KOPT-K1 (cell line): ENCODE measurements at regions not wholly inside any gene's neighbourhood (a gene's known extent, or its start where the extent isn't known, plus 50 kb on each side); places are given as distances from the start of the nearest gene placed in this dataset.

Experiments used
- H3K27ac ChIP-seq: fragments of 200-600 bp; sonication (generic); 2 replicates; pipeline ENCODE4 v1.5.1; 2016; ENCODE audit warnings: antibody characterized with exemption, mild to moderate bottlenecking, low read depth, low read length; ENCODE audit not compliant: poor library complexity, severe bottlenecking
- H3K36me3 ChIP-seq: fragments of 200-600 bp; sonication (generic); 2 replicates; pipeline ENCODE4 v1.5.1; 2017; ENCODE audit warnings: antibody characterized with exemption, mild to moderate bottlenecking, low read length, moderate library complexity; ENCODE audit not compliant: insufficient read depth
- H3K9me3 ChIP-seq: fragments of 200-600 bp; sonication (generic); 2 replicates; pipeline ENCODE4 v1.5.1; 2017; ENCODE audit warnings: antibody characterized with exemption, low read length, mild to moderate bottlenecking; ENCODE audit not compliant: insufficient read depth, poor library complexity, severe bottlenecking

GRCh38 chr21:29228306-29228705 lies 70.4 kb upstream of the BACH1 start:
- Histone ChIP-seq H3K9me3 (no peaks in the 10 kb centered on the region), H3K27ac (peak overlapping the region; percentile 37), H3K36me3 (no peaks in the 10 kb centered on the region)

GRCh38 chr21:29230551-29231261 lies 68.0 kb upstream of the BACH1 start:
- no peak overlapping the region for H3K27ac ChIP-seq
- H3K9me3 ChIP-seq: no peaks in the 10 kb centered on the region
- H3K36me3 ChIP-seq: no peaks in the 10 kb centered on the region

DNA sequence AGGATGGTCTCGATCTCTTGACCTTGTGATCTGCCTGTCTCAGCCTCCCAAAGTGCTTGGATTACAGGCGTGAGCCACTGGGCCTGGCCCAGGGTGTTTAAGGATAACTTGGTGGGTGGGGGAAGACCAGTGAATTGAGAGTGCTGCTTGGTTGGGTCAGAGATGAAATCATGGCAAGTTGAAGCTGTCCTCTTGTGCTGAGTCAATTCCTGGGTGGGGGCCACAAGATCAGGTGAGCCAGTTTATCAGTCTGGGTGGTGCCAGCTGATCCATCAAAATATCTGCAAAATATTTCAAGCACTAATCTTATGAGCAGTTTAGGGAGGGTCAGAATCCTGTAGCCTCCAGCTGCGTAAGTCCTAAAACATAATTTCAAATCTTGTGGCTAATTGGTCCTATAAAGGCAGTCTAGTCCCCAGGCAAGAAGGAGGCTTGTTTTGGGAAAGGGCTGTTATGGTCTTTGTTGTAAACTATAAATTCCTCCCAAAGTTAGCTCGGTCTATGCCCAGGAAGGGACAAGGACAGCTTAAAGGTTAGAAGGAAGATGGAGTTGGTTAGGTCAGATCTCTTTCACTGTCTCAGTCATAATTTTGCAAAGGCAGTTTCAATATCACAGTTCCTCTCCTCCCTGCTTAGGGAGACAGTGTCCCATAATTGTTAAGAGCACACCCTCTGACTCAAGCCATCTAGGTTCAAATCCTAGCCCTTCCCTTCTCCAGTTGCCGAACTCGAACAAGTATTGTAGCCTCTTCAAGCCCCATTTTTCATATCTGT lies 66.8 kb upstream of the BACH1 start:
- Histone ChIP-seq H3K27ac (no peak overlapping the region), H3K9me3 (no peaks in the 10 kb centered on the region), H3K36me3 (no peaks in the 10 kb centered on the region)

DNA sequence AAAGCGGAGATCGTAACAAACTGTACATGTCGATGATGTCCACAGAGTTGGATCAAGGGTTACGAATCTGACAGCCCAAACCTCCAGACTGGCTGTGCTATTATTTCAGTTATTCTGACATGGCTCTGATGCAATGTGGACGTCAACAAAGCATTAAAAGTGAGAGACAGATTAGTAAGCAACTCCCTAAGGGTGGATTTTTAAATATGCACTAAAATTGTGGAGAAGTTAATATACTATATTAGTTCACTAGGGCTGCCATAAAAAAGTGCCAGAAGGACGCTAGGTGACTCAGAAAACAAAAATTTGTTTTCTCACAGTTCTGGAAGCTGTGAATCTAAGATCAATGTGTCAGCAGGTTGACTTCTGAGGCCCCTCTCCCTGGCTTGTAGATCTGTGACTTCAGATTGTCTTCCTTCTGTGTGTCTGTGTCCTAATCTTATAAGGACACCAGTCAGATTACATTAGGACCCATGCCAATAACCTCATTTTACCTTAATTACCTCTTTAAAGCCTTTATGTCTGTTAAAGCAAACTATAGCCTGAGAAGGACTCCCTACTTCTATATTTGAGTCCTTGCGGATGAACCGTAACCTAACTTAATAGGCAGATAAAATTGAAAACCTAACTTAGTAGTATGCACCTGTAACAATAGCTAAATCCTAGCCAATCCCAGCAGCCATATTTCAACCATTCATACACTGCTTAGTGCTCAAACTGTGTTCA lies 66.0 kb upstream of the BACH1 start:
- Histone ChIP-seq H3K36me3 (no peaks in the 10 kb centered on the region), H3K27ac (no peak overlapping the region), H3K9me3 (no peaks in the 10 kb centered on the region)

DNA sequence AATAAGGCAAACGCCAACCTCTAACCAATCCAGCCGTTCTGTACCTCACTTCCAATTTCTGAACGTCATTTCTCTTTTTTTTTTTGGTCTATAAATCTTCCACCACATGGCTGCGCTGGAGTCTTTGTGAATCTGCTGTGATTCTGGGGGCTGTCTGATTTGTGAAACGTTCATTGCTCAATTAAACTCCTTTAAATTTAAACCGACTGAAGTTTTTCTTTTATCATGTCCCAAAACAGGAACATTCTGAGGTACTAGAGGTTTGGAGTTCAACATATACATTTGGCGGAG lies 65.5 kb upstream of the BACH1 start:
- Histone ChIP-seq H3K36me3 (no peaks in the 10 kb centered on the region), H3K27ac (no peak overlapping the region), H3K9me3 (no peaks in the 10 kb centered on the region)

- Histone ChIP-seq H3K36me3 (no peaks in the 10 kb centered on the region), H3K27ac (no peak overlapping the region), H3K9me3 (no peaks in the 10 kb centered on the region)
Measured at GRCh38 chr21:29233611-29234540, 64.8 kb upstream of the BACH1 start.

DNA sequence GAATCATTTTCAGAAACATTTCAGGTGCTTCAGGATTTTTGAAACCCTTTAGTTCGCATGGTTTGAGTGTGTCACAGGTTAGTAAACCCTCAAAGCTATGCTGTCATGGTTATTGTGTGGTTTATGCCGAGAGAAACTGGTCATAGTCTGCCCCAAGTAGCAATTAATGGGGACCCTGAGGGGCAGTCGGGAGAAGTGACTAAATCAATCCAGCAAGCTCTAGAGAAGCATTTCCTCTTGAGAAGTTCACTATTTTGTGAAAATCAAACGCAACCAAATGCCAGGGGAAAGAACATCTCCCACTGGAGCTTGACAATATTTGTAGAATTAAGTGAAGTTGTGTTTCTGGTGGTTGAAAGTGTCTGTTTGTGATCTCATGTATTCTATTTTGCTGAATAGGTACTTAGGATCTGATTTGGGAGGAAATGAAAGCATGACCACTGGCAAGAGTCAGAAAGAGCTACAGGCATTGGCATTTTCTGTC lies 63.0 kb upstream of the BACH1 start:
- no peak overlapping the region for H3K27ac ChIP-seq
- H3K36me3 ChIP-seq: no peaks in the 10 kb centered on the region
- no peaks in the 10 kb centered on the region for H3K9me3 ChIP-seq

DNA sequence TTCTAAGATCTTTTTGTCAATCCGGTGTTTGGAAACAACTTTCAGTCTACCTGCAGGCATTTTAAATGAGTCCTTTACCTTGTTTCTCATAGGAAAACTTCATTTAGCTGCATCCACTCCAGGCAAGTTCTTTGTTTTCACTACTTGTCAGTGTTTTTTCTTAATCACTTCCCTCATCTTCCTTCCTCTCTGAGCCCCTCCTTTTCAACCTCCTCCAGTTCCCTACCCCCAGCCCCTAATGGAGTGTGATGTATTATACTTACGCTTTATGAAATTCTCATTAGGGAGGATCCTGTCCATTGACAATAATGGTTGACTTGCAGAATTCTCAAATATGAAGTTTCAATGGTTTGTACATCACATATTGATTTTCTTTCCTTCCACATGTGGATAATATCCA lies 62.5 kb upstream of the BACH1 start:
- Histone ChIP-seq H3K9me3 (no peaks in the 10 kb centered on the region), H3K27ac (no peak overlapping the region), H3K36me3 (no peaks in the 10 kb centered on the region)

- Histone ChIP-seq H3K36me3 (no peaks in the 10 kb centered on the region), H3K9me3 (no peaks in the 10 kb centered on the region), H3K27ac (no peak overlapping the region)
Measured at GRCh38 chr21:29237110-29238052, 61.3 kb upstream of the BACH1 start.

- H3K9me3 ChIP-seq: peaks cover 3% of the 10 kb centered on the region
- no peak overlapping the region for H3K27ac ChIP-seq
- no peaks in the 10 kb centered on the region for H3K36me3 ChIP-seq
Measured at GRCh38 chr21:29238053-29238966, 60.4 kb upstream of the BACH1 start.

- Histone ChIP-seq H3K27ac (no peak overlapping the region), H3K9me3 (peaks cover 6% of the 10 kb centered on the region), H3K36me3 (no peaks in the 10 kb centered on the region)
Measured at GRCh38 chr21:29238967-29239290, 59.8 kb upstream of the BACH1 start.

GRCh38 chr21:29240136-29240535 lies 58.6 kb upstream of the BACH1 start:
- H3K27ac ChIP-seq: no peak overlapping the region
- peaks cover 6% of the 10 kb centered on the region for H3K9me3 ChIP-seq
- H3K36me3 ChIP-seq: no peaks in the 10 kb centered on the region

GRCh38 chr21:29242201-29242600 lies 56.5 kb upstream of the BACH1 start:
- H3K36me3 ChIP-seq: no peaks in the 10 kb centered on the region
- H3K27ac ChIP-seq: no peak overlapping the region
- peaks cover 6% of the 10 kb centered on the region for H3K9me3 ChIP-seq
